Naive B cell (primary cell): ENCODE measurements at regions not wholly inside any gene's neighbourhood (a gene's known extent, or its start where the extent isn't known, plus 50 kb on each side); places are given as distances from the start of the nearest gene placed in this dataset.

Experiments
- ATAC-seq, 2 donors: fragments of 150-1000 bp; cut with Tn5 transposase; 2 replicates each; pipeline ENCODE4 v1.10.0; 2021; ENCODE audit warnings: low read depth in 2 of 2, mild to moderate bottlenecking in 2 of 2, moderate library complexity in 2 of 2
- DNase-seq: peaks from one replicate; pipeline ENCODE4 v3.0.0; 2022
- H3K27ac Mint-ChIP-seq, 6 donors: one replicate each; pipeline ENCODE4 v1.8.0; 2020 to 2022; ENCODE audit warnings: mild to moderate bottlenecking in 6 of 6, mixed read lengths in 6 of 6, moderate library complexity in 5 of 6, inconsistent platforms in 2 of 6
- H3K27me3 Mint-ChIP-seq, 3 donors: one replicate each; pipeline ENCODE4 v1.8.0; 2021 to 2022; ENCODE audit warnings: mixed read lengths in 3 of 3, mild to moderate bottlenecking in 1 of 3
- H3K36me3 Mint-ChIP-seq, 2 donors: one replicate each; pipeline ENCODE4 v1.8.0; 2020 to 2022; ENCODE audit warnings: mixed read lengths in 2 of 2, inconsistent platforms in 1 of 2, mild to moderate bottlenecking in 1 of 2
- H3K4me1 Mint-ChIP-seq, 3 donors: one replicate each; pipeline ENCODE4 v1.8.0; 2020 to 2022; ENCODE audit warnings: mixed read lengths in 3 of 3, inconsistent platforms in 1 of 3, mild to moderate bottlenecking in 1 of 3, moderate library complexity in 1 of 3
- H3K4me3 Mint-ChIP-seq, 8 donors: one replicate each; pipeline ENCODE4 v1.8.0; 2020 to 2022; ENCODE audit warnings: mild to moderate bottlenecking in 8 of 8, mixed read lengths in 8 of 8, moderate library complexity in 8 of 8, inconsistent platforms in 2 of 8
- H3K9me3 Mint-ChIP-seq, 7 donors: one replicate each; pipeline ENCODE4 v1.8.0; 2020 to 2022; ENCODE audit warnings: mixed read lengths in 7 of 7, mild to moderate bottlenecking in 5 of 7, inconsistent platforms in 2 of 7, moderate library complexity in 1 of 7

GRCh38 chr2:153052807-153053559 is 334.6 kb downstream of the ARL6IP6 start:
- DNase-seq (no peak), ATAC-seq (no peak)
- H3K36me3 Mint-ChIP-seq: no peaks in the 10 kb centered on the region
- H3K4me1 Mint-ChIP-seq: no peaks in the 10 kb centered on the region
- no peak overlapping the region for H3K27ac Mint-ChIP-seq
- H3K9me3 Mint-ChIP-seq: peaks cover 0 to 6% (median 0%) of the 10 kb centered on the region in 7 donors
- no peaks in the 10 kb centered on the region for H3K27me3 Mint-ChIP-seq
- no peak overlapping the region for H3K4me3 Mint-ChIP-seq

GRCh38 chr2:153047220-153047619 is 328.8 kb downstream of the ARL6IP6 start:
- Mint-ChIP-seq H3K4me3 (no peak overlapping the region), H3K4me1 (no peaks in the 10 kb centered on the region), H3K27ac (no peak overlapping the region), H3K27me3 (no peaks in the 10 kb centered on the region), H3K9me3 (peaks cover 0 to 6% (median 2%) of the 10 kb centered on the region in 7 donors), H3K36me3 (no peaks in the 10 kb centered on the region)
- DNase-seq: no peak
- ATAC-seq: no peak

- Mint-ChIP-seq H3K27ac (no peak overlapping the region), H3K36me3 (no peaks in the 10 kb centered on the region), H3K4me3 (no peak overlapping the region), H3K4me1 (no peaks in the 10 kb centered on the region), H3K27me3 (no peaks in the 10 kb centered on the region), H3K9me3 (peaks cover 0 to 18% (median 0%) of the 10 kb centered on the region in 7 donors)
- DNase-seq (no peak), ATAC-seq (no peak)
Observed at GRCh38 chr2:153043385-153043784, 325.0 kb downstream of the ARL6IP6 start.

GRCh38 chr2:153028626-153029025 is 310.2 kb downstream of the ARL6IP6 start:
- H3K36me3 Mint-ChIP-seq: no peaks in the 10 kb centered on the region
- no peak overlapping the region for H3K27ac Mint-ChIP-seq
- no peaks in the 10 kb centered on the region for H3K27me3 Mint-ChIP-seq
- no peak for ATAC-seq
- no peaks in the 10 kb centered on the region for H3K4me1 Mint-ChIP-seq
- H3K4me3 Mint-ChIP-seq: no peak overlapping the region
- no peak for DNase-seq
- H3K9me3 Mint-ChIP-seq: peaks cover 2 to 7% (median 5%) of the 10 kb centered on the region in 7 donors

GRCh38 chr2:153027533-153027932 is 309.1 kb downstream of the ARL6IP6 start:
- no peaks in the 10 kb centered on the region for H3K36me3 Mint-ChIP-seq
- H3K4me3 Mint-ChIP-seq: no peak overlapping the region
- H3K9me3 Mint-ChIP-seq: peaks cover 0 to 6% (median 5%) of the 10 kb centered on the region in 7 donors
- H3K27me3 Mint-ChIP-seq: no peaks in the 10 kb centered on the region
- no peak overlapping the region for H3K27ac Mint-ChIP-seq
- no peak for ATAC-seq
- DNase-seq: no peak
- no peaks in the 10 kb centered on the region for H3K4me1 Mint-ChIP-seq

- Mint-ChIP-seq H3K27ac (no peak overlapping the region), H3K36me3 (peaks cover 0 to 9% of the 10 kb centered on the region in 2 donors), H3K4me1 (no peaks in the 10 kb centered on the region), H3K9me3 (peaks cover 7 to 41% (median 16%) of the 10 kb centered on the region in 7 donors), H3K4me3 (no peak overlapping the region), H3K27me3 (no peaks in the 10 kb centered on the region)
- no peak for ATAC-seq
- DNase-seq: no peak
Observed at GRCh38 chr2:153020201-153020600, 301.8 kb downstream of the ARL6IP6 start.

GRCh38 chr2:153005071-153005730 is 286.8 kb downstream of the ARL6IP6 start:
- ATAC-seq (no peak), DNase-seq (no peak)
- H3K4me3 Mint-ChIP-seq: no peak overlapping the region
- no peaks in the 10 kb centered on the region for H3K27me3 Mint-ChIP-seq
- H3K27ac Mint-ChIP-seq: no peak overlapping the region
- peaks cover 0 to 5% (median 2%) of the 10 kb centered on the region in 7 donors for H3K9me3 Mint-ChIP-seq
- H3K36me3 Mint-ChIP-seq: no peaks in the 10 kb centered on the region
- H3K4me1 Mint-ChIP-seq: no peaks in the 10 kb centered on the region

- Mint-ChIP-seq H3K4me1 (no peaks in the 10 kb centered on the region), H3K27me3 (no peaks in the 10 kb centered on the region), H3K4me3 (no peak overlapping the region), H3K27ac (peak overlapping the region in 1 of 6 donors; percentile 15), H3K36me3 (no peaks in the 10 kb centered on the region), H3K9me3 (peaks cover 0 to 5% (median 2%) of the 10 kb centered on the region in 7 donors)
- no peak for ATAC-seq
- DNase-seq: no peak
Observed at GRCh38 chr2:153004627-153005026, 286.2 kb downstream of the ARL6IP6 start.

GRCh38 chr2:152974146-152974545 is 255.7 kb downstream of the ARL6IP6 start:
- DNase-seq (no peak), ATAC-seq (no peak)
- Mint-ChIP-seq H3K27me3 (no peaks in the 10 kb centered on the region), H3K4me3 (no peak overlapping the region), H3K4me1 (no peaks in the 10 kb centered on the region), H3K36me3 (no peaks in the 10 kb centered on the region), H3K27ac (no peak overlapping the region), H3K9me3 (peaks cover 2 to 17% (median 8%) of the 10 kb centered on the region in 7 donors)

GRCh38 chr2:152971685-152972084 is 253.3 kb downstream of the ARL6IP6 start:
- no peak overlapping the region for H3K4me3 Mint-ChIP-seq
- H3K36me3 Mint-ChIP-seq: no peaks in the 10 kb centered on the region
- no peaks in the 10 kb centered on the region for H3K27me3 Mint-ChIP-seq
- ATAC-seq (no peak), DNase-seq (no peak)
- H3K4me1 Mint-ChIP-seq: no peaks in the 10 kb centered on the region
- H3K9me3 Mint-ChIP-seq: peaks cover 2 to 25% (median 11%) of the 10 kb centered on the region in 7 donors
- H3K27ac Mint-ChIP-seq: no peak overlapping the region

- DNase-seq (no peak), ATAC-seq (no peak)
- peaks cover 0 to 6% (median 0%) of the 10 kb centered on the region in 7 donors for H3K9me3 Mint-ChIP-seq
- H3K27me3 Mint-ChIP-seq: no peaks in the 10 kb centered on the region
- no peaks in the 10 kb centered on the region for H3K36me3 Mint-ChIP-seq
- H3K27ac Mint-ChIP-seq: no peak overlapping the region
- H3K4me3 Mint-ChIP-seq: no peak overlapping the region
- no peaks in the 10 kb centered on the region for H3K4me1 Mint-ChIP-seq
Observed at GRCh38 chr2:152962446-152962845, 244.0 kb downstream of the ARL6IP6 start.

GRCh38 chr2:152961351-152961750 is 242.9 kb downstream of the ARL6IP6 start:
- ATAC-seq (no peak), DNase-seq (no peak)
- Mint-ChIP-seq H3K36me3 (no peaks in the 10 kb centered on the region), H3K4me1 (no peaks in the 10 kb centered on the region), H3K27ac (no peak overlapping the region), H3K27me3 (no peaks in the 10 kb centered on the region), H3K9me3 (peaks cover 0 to 6% (median 0%) of the 10 kb centered on the region in 7 donors), H3K4me3 (no peak overlapping the region)

- Mint-ChIP-seq H3K4me3 (no peak overlapping the region), H3K9me3 (peaks cover 0 to 4% (median 0%) of the 10 kb centered on the region in 7 donors), H3K36me3 (no peaks in the 10 kb centered on the region), H3K27ac (no peak overlapping the region), H3K27me3 (no peaks in the 10 kb centered on the region), H3K4me1 (no peaks in the 10 kb centered on the region)
- DNase-seq: no peak
- ATAC-seq: no peak
Observed at GRCh38 chr2:152950126-152950525, 231.7 kb downstream of the ARL6IP6 start.

- H3K4me3 Mint-ChIP-seq: no peak overlapping the region
- peaks cover 0 to 22% (median 5%) of the 10 kb centered on the region in 7 donors for H3K9me3 Mint-ChIP-seq
- DNase-seq (no peak), ATAC-seq (no peak)
- no peak overlapping the region for H3K27ac Mint-ChIP-seq
- H3K4me1 Mint-ChIP-seq: no peaks in the 10 kb centered on the region
- H3K27me3 Mint-ChIP-seq: peaks cover 0 to 5% (median 0%) of the 10 kb centered on the region in 3 donors
- H3K36me3 Mint-ChIP-seq: no peaks in the 10 kb centered on the region
Observed at GRCh38 chr2:152944099-152944498, 225.7 kb downstream of the ARL6IP6 start.
